HG02798 (cell line): ENCODE measurements at regions not wholly inside any gene's neighbourhood (a gene's known extent, or its start where the extent isn't known, plus 50 kb on each side); places are given as distances from the start of the nearest gene placed in this dataset.

ENCODE experiments used
- ATAC-seq: cut with Tn5 transposase; IDR thresholded peaks from one replicate; pipeline ENCODE4 v1.9.1; 2021; ENCODE audit warnings: mild to moderate bottlenecking; ENCODE audit not compliant: unreplicated experiment, poor library complexity

GRCh38 chr1:222370913-222371675 is 176.8 kb downstream of the HHIPL2 start:
- no peak for ATAC-seq

GRCh38 chr1:222370081-222370912 is 177.6 kb downstream of the HHIPL2 start:
- no peak for ATAC-seq

GRCh38 chr1:222369148-222369547 is 178.8 kb downstream of the HHIPL2 start:
- ATAC-seq = no peak

GRCh38 chr1:222358100-222358499 is 189.8 kb downstream of the HHIPL2 start:
- no peak for ATAC-seq

DNA sequence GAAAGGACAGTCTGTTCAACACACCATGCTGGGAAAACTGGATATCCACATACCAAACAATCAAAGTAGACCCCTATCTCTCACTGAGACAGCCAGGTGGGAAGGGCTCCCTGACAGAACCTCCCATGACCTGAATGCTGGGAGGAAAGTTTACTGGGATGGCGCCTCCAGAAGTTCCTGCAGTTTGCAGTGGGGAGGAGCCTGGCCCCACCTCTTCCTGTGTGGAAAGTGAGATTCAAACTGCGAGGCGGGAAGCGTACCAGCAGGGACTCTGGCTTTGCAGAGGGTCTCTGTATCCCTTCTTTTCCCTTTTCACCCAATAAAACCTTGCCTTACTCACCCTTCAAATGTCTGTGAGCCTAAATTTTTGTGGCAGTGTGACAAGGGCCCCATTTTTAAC is 190.7 kb downstream of the HHIPL2 start:
- no peak for ATAC-seq

DNA sequence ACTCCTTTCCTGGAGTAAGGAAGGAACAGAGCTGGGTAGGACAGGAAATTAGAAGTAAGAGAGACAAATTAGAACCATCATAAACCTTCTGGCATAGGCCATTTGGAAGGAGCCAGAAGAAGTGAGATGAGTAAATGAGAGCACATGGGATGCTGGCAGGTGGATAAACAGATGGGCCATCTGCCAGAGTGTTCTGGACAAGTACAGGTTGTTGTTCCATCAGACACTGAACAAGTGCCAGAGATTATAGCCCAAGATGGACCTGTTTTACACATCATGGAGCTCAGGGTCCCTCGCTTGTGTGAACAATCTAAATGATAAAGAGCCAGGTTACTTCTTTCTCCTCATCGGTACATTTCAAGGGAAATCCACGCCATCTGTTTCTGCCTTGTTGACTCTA is 200.3 kb downstream of the HHIPL2 start:
- no peak for ATAC-seq

GRCh38 chr1:222346955-222347354 is 200.9 kb downstream of the HHIPL2 start:
- no peak for ATAC-seq

- ATAC-seq = no peak
Observed at GRCh38 chr1:222339376-222339947, 208.4 kb downstream of the HHIPL2 start.

DNA sequence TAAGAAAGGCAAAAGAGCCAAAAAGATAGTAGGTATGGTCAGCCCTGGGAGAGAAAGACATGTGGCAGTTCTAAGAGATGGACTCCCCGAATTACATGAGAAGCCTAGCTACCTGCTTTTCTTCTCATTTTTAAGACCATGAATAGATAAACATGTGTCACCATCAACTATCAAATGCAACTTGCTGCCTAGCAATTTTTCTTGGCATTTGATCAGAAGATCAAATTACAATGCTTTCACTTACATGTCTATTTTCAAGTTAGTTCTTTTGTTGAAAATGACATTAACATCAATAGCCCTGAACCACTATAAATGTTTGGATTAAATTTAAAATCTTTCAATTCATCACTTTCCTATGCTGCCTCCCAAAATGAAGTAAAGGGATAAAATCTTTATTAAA is 212.3 kb downstream of the HHIPL2 start:
- ATAC-seq = no peak

- ATAC-seq = peak; percentile 58
Observed at GRCh38 chr1:222334026-222334680, 213.8 kb downstream of the HHIPL2 start.

GRCh38 chr1:222331765-222332164 is 216.1 kb downstream of the HHIPL2 start:
- no peak for ATAC-seq

- ATAC-seq = no peak
Observed at GRCh38 chr1:222331340-222331739, 216.6 kb downstream of the HHIPL2 start.

- no peak for ATAC-seq
Observed at GRCh38 chr1:222329493-222330045, 218.3 kb downstream of the HHIPL2 start.

GRCh38 chr1:222326710-222327036 is 221.2 kb downstream of the HHIPL2 start:
- ATAC-seq = no peak

DNA sequence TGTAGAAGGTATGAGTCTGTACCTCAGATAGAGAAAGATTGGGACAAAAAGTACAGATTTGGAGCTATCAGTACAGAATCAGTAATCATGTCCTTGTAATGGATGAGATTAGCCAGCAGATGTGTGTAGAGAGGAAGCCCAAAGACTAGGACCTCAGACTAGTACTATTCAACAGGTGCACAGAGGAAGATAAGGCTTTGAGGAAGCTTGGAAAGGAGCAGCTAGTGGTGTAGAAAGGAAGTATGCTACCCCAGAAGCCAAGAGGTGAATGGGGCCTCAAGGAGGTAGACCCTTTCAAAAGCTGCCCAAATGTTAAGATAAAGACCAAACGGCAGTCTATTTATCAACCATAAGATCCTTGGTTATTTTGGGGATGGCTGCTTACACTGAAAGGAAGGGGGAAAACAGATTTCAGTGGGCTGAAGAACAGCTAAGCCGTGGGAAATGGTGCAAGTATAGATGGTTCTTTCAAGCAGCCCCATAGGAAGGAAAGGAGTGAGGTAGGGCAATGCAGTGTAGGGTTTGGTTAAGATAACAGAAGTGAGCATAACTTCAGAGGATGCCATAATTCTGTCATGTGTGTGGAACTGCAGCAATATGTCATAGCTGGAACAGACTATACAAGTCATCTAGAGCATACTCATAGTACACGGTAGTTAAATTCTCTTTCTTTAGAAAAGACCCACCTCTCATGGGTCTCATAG is 221.7 kb downstream of the HHIPL2 start:
- no peak for ATAC-seq

DNA sequence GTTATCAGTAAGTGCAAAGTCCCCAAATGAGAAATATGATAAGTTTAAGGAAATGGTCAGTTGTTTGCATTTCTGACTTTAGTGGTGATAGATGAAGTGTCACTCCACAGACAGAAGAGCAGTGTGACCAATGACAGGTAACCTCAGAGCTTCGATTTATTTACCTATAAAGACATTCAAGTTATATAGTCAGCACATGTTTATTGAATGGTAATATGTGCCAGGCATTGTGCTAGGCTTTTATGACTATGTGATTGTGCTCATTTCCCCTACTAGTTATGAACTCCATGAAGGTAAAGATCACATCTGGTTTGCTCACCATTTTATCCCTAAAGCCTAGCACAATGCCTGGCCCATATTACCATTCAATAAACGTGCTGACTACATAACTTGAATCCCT is 222.4 kb downstream of the HHIPL2 start:
- no peak for ATAC-seq

DNA sequence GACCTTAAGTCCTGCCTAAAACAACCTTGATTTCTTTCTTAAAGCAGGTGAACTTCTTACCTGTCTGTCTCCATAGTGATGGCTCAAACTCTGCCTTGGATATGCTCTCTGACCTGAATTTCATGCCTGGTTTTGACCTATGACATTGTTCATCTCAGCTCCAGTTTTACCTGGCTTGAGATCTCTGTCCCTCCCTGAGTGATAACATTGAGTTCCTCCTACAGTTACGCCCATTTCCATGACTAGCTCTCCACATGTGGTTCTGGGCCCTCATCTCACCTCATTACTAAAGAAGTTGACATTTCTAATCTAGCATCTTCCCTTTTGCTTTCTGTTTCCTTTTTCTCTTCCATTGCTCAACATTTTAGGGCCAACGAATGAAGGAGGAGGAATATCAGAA is 233.1 kb downstream of the HHIPL2 start:
- ATAC-seq = no peak

GRCh38 chr1:222310836-222311235 is 237.1 kb downstream of the HHIPL2 start:
- ATAC-seq = no peak

DNA sequence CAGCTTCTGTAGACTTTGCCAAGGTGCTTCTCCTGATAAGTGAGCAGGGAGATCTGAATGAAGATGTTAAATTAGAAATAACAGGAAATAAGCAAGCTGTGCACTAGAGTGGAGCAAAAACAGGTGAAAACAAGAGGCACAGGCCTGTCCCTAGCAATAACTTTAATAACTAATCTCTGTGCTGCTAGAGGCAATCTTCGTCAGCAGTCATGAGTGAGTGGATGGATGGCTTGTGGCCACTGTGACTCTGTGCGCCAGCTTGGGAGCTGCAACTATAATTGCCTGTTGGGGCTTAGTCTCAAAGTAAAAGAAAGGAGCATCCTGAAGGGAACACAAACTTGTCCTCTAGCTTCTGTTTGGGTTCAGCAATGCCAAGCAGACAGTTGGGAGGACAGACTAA is 240.3 kb downstream of the HHIPL2 start:
- no peak for ATAC-seq

DNA sequence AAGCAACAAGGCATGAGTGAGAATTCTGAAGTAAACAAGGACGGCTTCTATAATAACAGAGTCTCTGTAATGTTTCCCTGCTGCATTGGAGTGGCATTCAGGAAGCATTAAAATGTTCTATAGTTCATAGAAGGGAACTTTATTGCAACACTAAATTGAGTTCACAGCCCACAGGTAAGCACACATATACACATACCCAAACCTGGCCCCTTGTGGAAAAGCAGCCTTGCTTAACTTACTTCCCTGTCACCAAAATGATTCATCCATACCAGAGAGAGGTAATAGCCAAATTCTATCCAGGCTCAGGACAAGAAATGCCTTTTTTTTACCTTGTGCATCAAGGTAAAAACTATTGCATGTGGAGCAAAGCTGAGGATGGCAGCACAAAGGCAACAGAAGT is 241.4 kb downstream of the HHIPL2 start:
- ATAC-seq = no peak
